Esophagus squamous epithelium (tissue), 4 donors: ENCODE measurements at regions not wholly inside any gene's neighbourhood (a gene's known extent, or its start where the extent isn't known, plus 50 kb on each side); places are given as distances from the start of the nearest gene placed in this dataset.

ENCODE experiments used
- CTCF ChIP-seq, 6 experiments: fragments of 450-650 bp in 4 of 6; fragments of 200-600 bp in 2 of 6; sonication (generic) in 2 of 6; IDR thresholded peaks; one replicate each; pipeline ENCODE4 v1.5.1; 2016 to 2019; ENCODE audit warnings: antibody characterized with exemption in 6 of 6, mild to moderate bottlenecking in 4 of 6, moderate library complexity in 4 of 6
- POLR2A ChIP-seq, 4 donors: fragments of 450-650 bp; IDR thresholded peaks; one replicate each; pipeline ENCODE4 v1.6.1; 2017; ENCODE audit warnings: antibody characterized with exemption in 4 of 4, mild to moderate bottlenecking in 4 of 4, moderate library complexity in 3 of 4

GRCh38 chrX:13198762-13199064, 121.1 kb downstream of the ATXN3L start:
- TF ChIP-seq CTCF (IDR thresholded peaks at IDR 0.05) = no peak
- TF ChIP-seq POLR2A (IDR thresholded peaks at IDR 0.05) = no peak
